Lung (tissue), 11 donors: ENCODE measurements at regions not wholly inside any gene's neighbourhood (a gene's known extent, or its start where the extent isn't known, plus 50 kb on each side); places are given as distances from the start of the nearest gene placed in this dataset.

Experiments
- ATAC-seq: fragments of 200-7000 bp; cut with Tn5 transposase; one replicate; pipeline ENCODE4 v1.9.1; 2020; ENCODE audit warnings: moderate number of reproducible peaks; ENCODE audit not compliant: insufficient read depth, low FRiP score
- DNase-seq, 3 donors: peaks; one replicate each; pipeline ENCODE4 v3.0.0-alpha.2; 2013 to 2017
- H3K27ac ChIP-seq, 2 donors: one replicate each; pipeline ENCODE4 v1.5.1; 2013; ENCODE audit warnings: mild to moderate bottlenecking in 2 of 2, moderate library complexity in 2 of 2, control low read depth in 1 of 2, inconsistent platforms in 1 of 2, low read depth in 1 of 2, low read length in 1 of 2
- H3K27me3 ChIP-seq, 3 donors: one replicate each; pipeline ENCODE4 v1.5.1; 2013; ENCODE audit warnings: low read length in 2 of 3; ENCODE audit not compliant: control insufficient read depth in 3 of 3, insufficient read depth in 3 of 3
- H3K36me3 ChIP-seq, 4 donors: one replicate each; pipeline ENCODE4 v1.5.1; 2013; ENCODE audit warnings: low read length in 4 of 4, mild to moderate bottlenecking in 1 of 4, moderate library complexity in 1 of 4; ENCODE audit not compliant: control insufficient read depth in 4 of 4, insufficient read depth in 4 of 4
- H3K4me1 ChIP-seq, 5 donors: one replicate each; pipeline ENCODE4 v1.5.1; 2013; ENCODE audit warnings: low read length in 5 of 5, mild to moderate bottlenecking in 2 of 5, moderate library complexity in 1 of 5; ENCODE audit not compliant: control insufficient read depth in 5 of 5, insufficient read depth in 5 of 5
- H3K4me3 ChIP-seq: one replicate; pipeline ENCODE4 v1.5.1; 2013; ENCODE audit warnings: mild to moderate bottlenecking, control low read depth, moderate library complexity
- H3K9ac ChIP-seq, 2 donors: one replicate each; pipeline ENCODE4 v1.5.1; 2013; ENCODE audit warnings: low read length in 2 of 2, control low read depth in 1 of 2; ENCODE audit not compliant: insufficient read depth in 1 of 2
- H3K9me3 ChIP-seq, 4 donors: one replicate each; pipeline ENCODE4 v1.5.1; 2013; ENCODE audit warnings: low read length in 3 of 4, mild to moderate bottlenecking in 1 of 4, moderate library complexity in 1 of 4; ENCODE audit not compliant: control insufficient read depth in 4 of 4, insufficient read depth in 3 of 4
- CTCF ChIP-seq: IDR thresholded peaks from 2 replicates; pipeline ENCODE4 v1.5.1; 2012; ENCODE audit warnings: mild to moderate bottlenecking; ENCODE audit errors: control extremely low read depth, extremely low read depth
- WGBS, 2 donors: extraction: QIAGEN DNeasy Blood & Tissue Kit; methylation state at CpG; one replicate each; pipeline ENCODE4 v1.1.7; 2013; 5-methylcytosine and 5-hydroxymethylcytosine counted together
- donor health status: control.
- donor health status: control.
- donor health status: Bipolar disorder and iron deficiency.
- donor health status: healthy.
- donor health status: DM: yes; HTN: yes; CAD: no.

- WGBS, 2 donors, result 87 to 88% methylated on average over 5 of the region's 5 CpGs
- peaks cover 0 to 3% (median 0%) of the 10 kb centered on the region in 5 donors for H3K4me1 ChIP-seq
- no peaks in the 10 kb centered on the region for H3K27me3 ChIP-seq
- H3K4me3 ChIP-seq, result no peak overlapping the region
- TF ChIP-seq CTCF, result no peak
- H3K27ac ChIP-seq, result no peak overlapping the region
- DNase-seq, result no peak
- ATAC-seq, result no peak
- no peaks in the 10 kb centered on the region for H3K36me3 ChIP-seq
- no peak overlapping the region for H3K9ac ChIP-seq
- H3K9me3 ChIP-seq, result peaks cover 0 to 2% (median under 1%) of the 10 kb centered on the region in 4 donors
Measured at GRCh38 chr16:62882552-62883221, 846.4 kb upstream of the CDH8 start.

GRCh38 chr16:62876133-62876532, 839.9 kb upstream of the CDH8 start:
- TF ChIP-seq CTCF, result no peak
- Histone ChIP-seq H3K4me1 (no peaks in the 10 kb centered on the region), H3K36me3 (no peaks in the 10 kb centered on the region), H3K9me3 (peaks cover 0 to 2% (median 0%) of the 10 kb centered on the region in 4 donors), H3K27ac (no peak overlapping the region), H3K9ac (no peak overlapping the region), H3K4me3 (no peak overlapping the region), H3K27me3 (no peaks in the 10 kb centered on the region)
- WGBS, 2 donors, result 61 to 64% methylated on average over 1 of the region's 1 CpG
- DNase-seq, result no peak
- no peak for ATAC-seq

- no peak overlapping the region for H3K9ac ChIP-seq
- DNase-seq, result no peak
- no peaks in the 10 kb centered on the region for H3K36me3 ChIP-seq
- no peak for ATAC-seq
- 68 to 79% methylated on average over 1 of the region's 1 CpG for WGBS, 2 donors
- H3K27ac ChIP-seq, result no peak overlapping the region
- H3K27me3 ChIP-seq, result no peaks in the 10 kb centered on the region
- no peak for TF ChIP-seq CTCF
- H3K9me3 ChIP-seq, result no peaks in the 10 kb centered on the region
- H3K4me3 ChIP-seq, result no peak overlapping the region
- no peaks in the 10 kb centered on the region for H3K4me1 ChIP-seq
Measured at GRCh38 chr16:62872339-62872738, 836.1 kb upstream of the CDH8 start.

- Histone ChIP-seq H3K27me3 (no peaks in the 10 kb centered on the region), H3K9ac (no peak overlapping the region), H3K36me3 (no peaks in the 10 kb centered on the region), H3K4me3 (no peak overlapping the region), H3K4me1 (no peaks in the 10 kb centered on the region), H3K27ac (no peak overlapping the region), H3K9me3 (no peaks in the 10 kb centered on the region)
- ATAC-seq, result no peak
- no peak for TF ChIP-seq CTCF
- peak in 1 of 3 donors; percentile 3 for DNase-seq
Measured at GRCh38 chr16:62870554-62870953, 834.3 kb upstream of the CDH8 start.
